A549 (cell line): ENCODE measurements at regions not wholly inside any gene's neighbourhood (a gene's known extent, or its start where the extent isn't known, plus 50 kb on each side); places are given as distances from the start of the nearest gene placed in this dataset.
A peak's percentile ranks its signal among the peaks of the same experiment; 100 is the strongest.

Source experiments
- ATAC-seq, 2 experiments: fragments of 200-7000 bp in 1 of 2; fragments of >200 bp in 1 of 2; cut with Nextera tagmentation in 1 of 2; cut with Tn5 transposase in 1 of 2; 3 replicates each; pipeline versions ENCODE4 v1.8.0 to v1.9.1; 2018 to 2020; ENCODE audit warnings: mild to moderate bottlenecking in 1 of 2, moderate library complexity in 1 of 2
- CTCF ChIA-PET: fragments of 300-600 bp; sonication (Branson Sonifier 250); formaldehyde crosslinking; extraction: SDS; loops from one replicate; lab custom pipeline; 2021; ENCODE audit warnings: antibody characterized with exemption, inconsistent platforms; lab: Yijun Ruan, JAX
- POLR2A ChIA-PET: fragments of 350-600 bp; formaldehyde crosslinking; extraction: SDS; loops from one replicate; lab custom pipeline; 2021; ENCODE audit warnings: antibody characterized with exemption, inconsistent platforms; lab: Yijun Ruan, JAX
- DNase-seq, 2 experiments: peaks; one replicate each; pipeline versions ENCODE4 v3.0.0 to v3.0.0-alpha.2; 2011 to 2016; ENCODE audit warnings: low read depth in 1 of 2, low spot score in 1 of 2
- FAIRE-seq: peaks from 2 replicates; lab custom pipeline; 2011; peaks lifted over from hg19 to GRCh38; lab: Jason Lieb, UNC
- H3K27ac ChIP-seq, 2 experiments: fragments of >200 bp; sonication (Bioruptor Twin); formaldehyde crosslinking; 3 replicates each; pipeline ENCODE4 v1.5.1; 2016 to 2017
- H3K4me1 ChIP-seq: fragments of >200 bp; sonication (Bioruptor Twin); formaldehyde crosslinking; 3 replicates; pipeline ENCODE4 v1.6.1; 2016
- H3K4me2 ChIP-seq: fragments of >200 bp; sonication (Bioruptor Twin); formaldehyde crosslinking; 3 replicates; pipeline ENCODE4 v1.6.1; 2016
- H3K4me3 ChIP-seq: fragments of >200 bp; sonication (Bioruptor Twin); formaldehyde crosslinking; 3 replicates; pipeline ENCODE4 v1.5.1; 2016
- H3K9me3 ChIP-seq: fragments of >200 bp; sonication (Bioruptor Twin); formaldehyde crosslinking; 3 replicates; pipeline ENCODE4 v1.6.1; 2016
- ATOH8 ChIP-seq: fragments of 250-450 bp; sonication (Bioruptor Pico); IDR thresholded peaks from 2 replicates; pipeline ENCODE4 v1.5.0; 2020; ENCODE audit warnings: low read depth, mild to moderate bottlenecking, moderate library complexity
- BHLHE40 ChIP-seq: IDR thresholded peaks from 2 replicates; pipeline ENCODE4 v1.6.1; 2012; ENCODE audit warnings: low read depth, low read length, inconsistent platforms
- CHD4 ChIP-seq: fragments of 200-600 bp; sonication (generic); IDR thresholded peaks from 2 replicates; pipeline ENCODE4 v1.6.1; 2016; ENCODE audit warnings: antibody characterized with exemption, mild to moderate bottlenecking, borderline replicate concordance
- EHF ChIP-seq: fragments of 250-450 bp; sonication (Bioruptor Pico); IDR thresholded peaks from 2 replicates; pipeline ENCODE4 v1.5.0; 2020; ENCODE audit warnings: mild to moderate bottlenecking
- GATA3 ChIP-seq: IDR thresholded peaks from 2 replicates; pipeline ENCODE4 v1.6.1; 2012; ENCODE audit warnings: borderline replicate concordance
- HDAC2 ChIP-seq: fragments of 200-600 bp; sonication (generic); IDR thresholded peaks from 2 replicates; pipeline ENCODE4 v1.6.1; 2016
- HEYL ChIP-seq: fragments of 250-450 bp; sonication (Bioruptor Pico); IDR thresholded peaks from 2 replicates; pipeline ENCODE4 v1.8.0; 2021; ENCODE audit warnings: mild to moderate bottlenecking, moderate library complexity
- HMGXB4 ChIP-seq: fragments of 250-450 bp; sonication (Bioruptor Pico); IDR thresholded peaks from 2 replicates; pipeline ENCODE4 v1.5.0; 2021; ENCODE audit warnings: mild to moderate bottlenecking, moderate library complexity, borderline replicate concordance
- HOXA7 ChIP-seq: fragments of 250-450 bp; sonication (Bioruptor Pico); IDR thresholded peaks from 2 replicates; pipeline ENCODE4 v1.5.0; 2020; ENCODE audit warnings: mild to moderate bottlenecking, moderate library complexity
- HOXB5 ChIP-seq: fragments of 250-450 bp; sonication (Bioruptor Pico); IDR thresholded peaks from 2 replicates; pipeline ENCODE4 v1.5.0; 2020; ENCODE audit warnings: mild to moderate bottlenecking, moderate library complexity
- KDM1A ChIP-seq: fragments of 200-600 bp; sonication (generic); IDR thresholded peaks from 2 replicates; pipeline ENCODE4 v1.6.1; 2016; ENCODE audit warnings: low read depth, mild to moderate bottlenecking
- KDM5A ChIP-seq: fragments of 200-600 bp; sonication (generic); IDR thresholded peaks from 2 replicates; pipeline ENCODE4 v1.6.1; 2016; ENCODE audit warnings: antibody characterized with exemption, mild to moderate bottlenecking
- MAFK ChIP-seq: fragments of 450-650 bp; IDR thresholded peaks from 2 replicates; pipeline ENCODE4 v1.6.1; 2014; ENCODE audit not compliant: partially characterized antibody
- PHF8 ChIP-seq: fragments of 200-600 bp; sonication (generic); IDR thresholded peaks from 2 replicates; pipeline ENCODE4 v1.6.1; 2016; ENCODE audit warnings: low read depth, mild to moderate bottlenecking, antibody characterized with exemption, moderate library complexity, borderline replicate concordance
- POLR2A ChIP-seq: IDR thresholded peaks from 2 replicates; pipeline ENCODE4 v1.6.1; 2012; ENCODE audit warnings: mild to moderate bottlenecking, low read length
- RAD21 ChIP-seq, 2 experiments: fragments of >200 bp in 1 of 2; sonication (Bioruptor Twin) in 1 of 2; formaldehyde crosslinking in 1 of 2; IDR thresholded peaks in 1 of 2; conservative IDR thresholded peaks in 1 of 2; 2 replicates in 1 of 2; 3 replicates in 1 of 2; pipeline ENCODE4 v1.6.1; 2012 to 2018; ENCODE audit warnings: inconsistent platforms in 1 of 2
- RARB ChIP-seq: fragments of 250-450 bp; sonication (Bioruptor Pico); IDR thresholded peaks from 2 replicates; pipeline ENCODE4 v1.8.0; 2021; ENCODE audit warnings: mild to moderate bottlenecking, moderate library complexity
- RCOR1 ChIP-seq: fragments of 150-350 bp; IDR thresholded peaks from 2 replicates; pipeline ENCODE4 v1.6.1; 2014; ENCODE audit warnings: antibody characterized with exemption, low read length, low read depth
- RFX5 ChIP-seq: fragments of 450-650 bp; IDR thresholded peaks from 2 replicates; pipeline ENCODE4 v1.7.1; 2014; ENCODE audit warnings: antibody characterized with exemption, mild to moderate bottlenecking, moderate library complexity
- RNF2 ChIP-seq: fragments of 200-600 bp; sonication (generic); IDR thresholded peaks from 2 replicates; pipeline ENCODE4 v1.6.1; 2016; ENCODE audit warnings: low read depth, mild to moderate bottlenecking, antibody characterized with exemption, moderate library complexity, borderline replicate concordance
- TP53 ChIP-seq: fragments of 250-450 bp; sonication (Bioruptor Pico); IDR thresholded peaks from 2 replicates; pipeline ENCODE4 v1.5.0; 2021; ENCODE audit warnings: mild to moderate bottlenecking, moderate library complexity
- ZC3H11A ChIP-seq: fragments of 450-650 bp; IDR thresholded peaks from 2 replicates; pipeline ENCODE4 v1.6.1; 2014; ENCODE audit warnings: antibody characterized with exemption, mild to moderate bottlenecking
- ZFP36 ChIP-seq: fragments of 450-650 bp; IDR thresholded peaks from 2 replicates; pipeline ENCODE4 v1.6.1; 2014; ENCODE audit warnings: borderline replicate concordance; ENCODE audit not compliant: partially characterized antibody
- ZNF302 ChIP-seq: fragments of 250-450 bp; sonication (Bioruptor Pico); IDR thresholded peaks from 2 replicates; pipeline ENCODE4 v1.9.0; 2021; ENCODE audit warnings: inconsistent platforms, mild to moderate bottlenecking, moderate library complexity
- WGBS: methylation state at CpG from one replicate; pipeline ENCODE4 v1.1.6; 2017; ENCODE audit errors: missing lambda C conversion rate; 5-methylcytosine and 5-hydroxymethylcytosine counted together
- TF ChIP-seq, protein P1 (sequence below): IDR thresholded peaks from 2 replicates; pipeline ENCODE4 v1.6.1; 2012

GRCh38 chr5:62698756-62699155 is 120.1 kb downstream of the LRRC70 start:
- CTCF ChIA-PET: interaction anchor here (0.7 to 1.7 kb wide), 2 partner anchors 9 to 13 kb away, joined by 3 to 6 read pairs; no protein-coding TSS in a partner anchor
- no peak for ATAC-seq
- FAIRE-seq: no peak
- POLR2A ChIA-PET: no interaction called here
- Histone ChIP-seq H3K4me3 (no peak overlapping the region), H3K4me1 (no peaks in the 10 kb centered on the region), H3K4me2 (no peak overlapping the region), H3K9me3 (no peaks in the 10 kb centered on the region), H3K27ac (no peak overlapping the region)
- WGBS: 42% methylated on average over 1 of the region's 1 CpG
- TF ChIP-seq ZC3H11A (no peak), RFX5 (no peak), HMGXB4 (CRISPR knock-in tag) (no peak)
- no peak for DNase-seq

DNA sequence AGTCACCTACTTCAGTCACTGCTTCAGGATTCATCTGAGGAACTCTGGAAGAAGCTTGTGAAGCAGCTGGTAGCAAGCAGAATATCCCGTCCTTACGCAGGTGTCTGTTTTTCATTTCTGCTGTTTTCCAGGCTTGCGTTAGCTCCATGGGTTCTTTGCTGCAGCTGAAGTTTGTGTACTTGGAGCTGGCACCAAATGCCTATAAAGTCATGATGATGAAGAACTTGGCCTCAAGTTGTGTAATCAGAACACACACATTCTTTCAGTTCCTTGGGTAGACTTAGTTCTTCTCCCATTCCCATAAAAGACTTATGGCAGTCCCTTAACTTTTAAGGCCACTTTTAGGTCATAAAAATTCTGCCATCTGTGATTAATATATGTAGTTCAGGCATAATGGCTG is 116.7 kb downstream of the LRRC70 start:
- H3K4me2 ChIP-seq: no peak overlapping the region
- no peak for TF ChIP-seq PHF8
- TF ChIP-seq ZC3H11A: no peak
- TF ChIP-seq HDAC2: no peak
- TF ChIP-seq ZNF302 (CRISPR knock-in tag): no peak
- no peak for TF ChIP-seq RARB (CRISPR knock-in tag)
- TF ChIP-seq ATOH8 (CRISPR knock-in tag): no peak
- TF ChIP-seq EHF (CRISPR knock-in tag): no peak
- TF ChIP-seq RCOR1: no peak
- TF ChIP-seq HOXB5 (CRISPR knock-in tag): no peak
- TF ChIP-seq, all 56 proteins: peak for 0
- no peak for FAIRE-seq
- ChIA-PET POLR2A (no interaction called here), CTCF (interaction anchor here (1.1 kb wide), 1 partner anchor 18 kb away, joined by 3 read pairs; no protein-coding TSS in a partner anchor)
- H3K27ac ChIP-seq: no peak overlapping the region
- no peaks in the 10 kb centered on the region for H3K4me1 ChIP-seq
- WGBS: 78% methylated on average over 3 of the region's 3 CpGs
- no peak for ATAC-seq
- no peaks in the 10 kb centered on the region for H3K9me3 ChIP-seq
- DNase-seq: no peak
- no peak overlapping the region for H3K4me3 ChIP-seq

GRCh38 chr5:62692946-62693713 is 114.5 kb downstream of the LRRC70 start:
- no peak for TF ChIP-seq RARB (CRISPR knock-in tag)
- no peak for TF ChIP-seq KDM1A
- TF ChIP-seq RNF2: no peak
- peak; percentile 66 for TF ChIP-seq MAFK
- no peak for TF ChIP-seq GATA3
- TF ChIP-seq KDM5A: no peak
- Histone ChIP-seq H3K27ac (no peak overlapping the region), H3K4me1 (no peaks in the 10 kb centered on the region), H3K4me2 (no peak overlapping the region), H3K9me3 (no peaks in the 10 kb centered on the region), H3K4me3 (no peak overlapping the region)
- no peak for FAIRE-seq
- CTCF ChIA-PET: no interaction called here
- no peak for ATAC-seq
- POLR2A ChIA-PET: no interaction called here
- 34% methylated on average over 5 of the region's 5 CpGs for WGBS
- no peak for DNase-seq

DNA sequence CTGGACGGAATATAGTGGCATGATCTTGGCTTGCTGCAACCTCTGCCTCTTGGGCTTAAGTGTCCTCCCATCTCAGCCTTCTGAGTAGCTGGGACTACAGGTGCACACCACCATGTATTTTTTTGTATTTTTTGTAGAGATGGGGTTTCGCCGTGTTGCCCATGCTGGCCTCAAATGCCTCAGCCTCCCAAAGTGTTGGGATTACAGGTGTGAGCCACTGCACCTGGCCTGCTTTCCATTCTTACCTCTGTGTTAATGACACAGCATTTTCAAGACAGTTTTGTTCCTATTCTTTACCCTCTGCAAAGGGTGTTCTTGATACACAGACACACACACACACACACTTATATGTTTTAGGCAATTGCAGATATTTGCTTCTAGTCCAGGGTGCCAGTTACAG is 113.3 kb downstream of the LRRC70 start:
- ATAC-seq (no peak), DNase-seq (no peak)
- H3K4me2 ChIP-seq: no peak overlapping the region
- POLR2A ChIA-PET: no interaction called here
- H3K4me1 ChIP-seq: no peaks in the 10 kb centered on the region
- CTCF ChIA-PET: no interaction called here
- TF ChIP-seq RAD21 (conservative IDR thresholded peaks at IDR 0.05 in 1 of 2, IDR thresholded peaks at IDR 0.05 in 1 of 2) (no peak), ATOH8 (CRISPR knock-in tag) (no peak), BHLHE40 (no peak), HEYL (CRISPR knock-in tag) (no peak), ZFP36 (no peak), POLR2A (no peak), RFX5 (no peak), TP53 (CRISPR knock-in tag) (no peak), HOXA7 (CRISPR knock-in tag) (no peak), CHD4 (no peak)
- TF ChIP-seq, protein P1, sequence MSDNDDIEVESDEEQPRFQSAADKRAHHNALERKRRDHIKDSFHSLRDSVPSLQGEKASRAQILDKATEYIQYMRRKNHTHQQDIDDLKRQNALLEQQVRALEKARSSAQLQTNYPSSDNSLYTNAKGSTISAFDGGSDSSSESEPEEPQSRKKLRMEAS: no peak
- TF ChIP-seq, all 56 proteins: peak for 0
- WGBS: 90% methylated on average over 3 of the region's 3 CpGs
- Histone ChIP-seq H3K27ac (no peak overlapping the region), H3K9me3 (0 out of 3 replicates have a peak, but pooled peaks cover 2% of the 10 kb centered on the region), H3K4me3 (no peak overlapping the region)
- FAIRE-seq: no peak
